Astrocyte of the cerebellum (primary cell): ENCODE measurements at regions not wholly inside any gene's neighbourhood (a gene's known extent, or its start where the extent isn't known, plus 50 kb on each side); places are given as distances from the start of the nearest gene placed in this dataset.

Experiments used
- DNase-seq: peaks from one replicate; pipeline ENCODE4 v3.0.0-alpha.2; 2011; ENCODE audit warnings: low read depth
- H3K4me3 ChIP-seq: 2 replicates; pipeline ENCODE4 v1.5.1; 2011; ENCODE audit warnings: mild to moderate bottlenecking, low read depth, low read length, moderate library complexity
- CTCF ChIP-seq: IDR thresholded peaks from 2 replicates; pipeline ENCODE4 v1.5.1; 2012; ENCODE audit warnings: low read length, low read depth, moderate library complexity, mild to moderate bottlenecking; ENCODE audit errors: missing control alignments
- in situ Hi-C: cut with HindIII; loops from 2 replicates; pipeline ENCODE4 v1.10.0; 2017; ENCODE audit warnings: low sequenced_read_pairs

GRCh38 chr3:135788146-135788545 lies 177.4 kb upstream of the PPP2R3A start:
- no peak for TF ChIP-seq CTCF
- in situ Hi-C loops, result loop anchor here (5.0 to 10.0 kb wide), 2 partner anchors 67 to 81 kb away; no protein-coding TSS in a partner anchor
- no peak for DNase-seq
- H3K4me3 ChIP-seq, result no peak overlapping the region

- in situ Hi-C loops, result loop anchor here (5.0 to 10.0 kb wide), 2 partner anchors 66 to 82 kb away; no protein-coding TSS in a partner anchor
Measured at GRCh38 chr3:135788978-135789377, 176.6 kb upstream of the PPP2R3A start.

GRCh38 chr3:135792174-135792573 lies 173.4 kb upstream of the PPP2R3A start:
- no peak for TF ChIP-seq CTCF
- H3K4me3 ChIP-seq, result no peak overlapping the region
- in situ Hi-C loops, result no loop called here
- DNase-seq, result no peak

More at GRCh38 chr3:135788978-135789377, 176.6 kb upstream of the PPP2R3A start:
- no peak overlapping the region for H3K4me3 ChIP-seq
- no peak for TF ChIP-seq CTCF
- DNase-seq, result no peak

GRCh38 chr3:135792858-135793475 lies 172.6 kb upstream of the PPP2R3A start:
- no peak overlapping the region for H3K4me3 ChIP-seq
- no peak for DNase-seq
- in situ Hi-C loops, result no loop called here
- no peak for TF ChIP-seq CTCF

- no peak for TF ChIP-seq CTCF
- in situ Hi-C loops, result no loop called here
- no peak overlapping the region for H3K4me3 ChIP-seq
- no peak for DNase-seq
Measured at GRCh38 chr3:135800071-135800549, 165.4 kb upstream of the PPP2R3A start.

GRCh38 chr3:135801018-135801417 lies 164.5 kb upstream of the PPP2R3A start:
- in situ Hi-C loops, result no loop called here
- TF ChIP-seq CTCF, result no peak
- no peak for DNase-seq

More at GRCh38 chr3:135801018-135801417, 164.5 kb upstream of the PPP2R3A start:
- no peak overlapping the region for H3K4me3 ChIP-seq
